ENCODE measurements at regions not wholly inside any gene's neighbourhood (a gene's known extent, or its start where the extent isn't known, plus 50 kb on each side); places are given as distances from the start of the nearest gene placed in this dataset.

GRCh38 chr18:76757335-76757734 lies 65.0 kb upstream of the ZNF236 start:
- no peak overlapping the region for H3K27ac ChIP-seq (ENCODE audit: insufficient read depth, low read length)
- H3K9me3 ChIP-seq (ENCODE audit: control insufficient read depth, insufficient read depth, low read length): no peaks in the 10 kb centered on the region
- TF ChIP-seq NFE2L2 (IDR thresholded peaks at IDR 0.05; ENCODE audit: low read depth, low read length) (no peak), SMC3 (IDR thresholded peaks at IDR 0.05; ENCODE audit: low read depth, low read length) (no peak), USF2 (IDR thresholded peaks at IDR 0.05; ENCODE audit: low read depth, low read length) (no peak), FOS (IDR thresholded peaks at IDR 0.05; ENCODE audit: low read depth, low read length) (no peak), BHLHE40 (IDR thresholded peaks at IDR 0.05; ENCODE audit: low read depth, low read length) (no peak), RAD21 (IDR thresholded peaks at IDR 0.05; ENCODE audit: low read length) (no peak), POLR2A (IDR thresholded peaks at IDR 0.05; ENCODE audit: low read depth, low read length) (no peak), CHD1 (IDR thresholded peaks at IDR 0.05; ENCODE audit: low read depth, low read length) (no peak), CTCF (conservative IDR thresholded peaks at IDR 0.05; ENCODE audit: low read depth, low read length) (no peak)
- no peak overlapping the region for H4K91ac ChIP-seq (ENCODE audit: insufficient read depth, low read depth, low read length)
- no peak overlapping the region for H3K14ac ChIP-seq (replicated peaks; ENCODE audit: low read depth, low read length)
- no peak overlapping the region for H2AK5ac ChIP-seq (ENCODE audit: low read depth, low read length)
- dilution Hi-C loops (cut with HindIII; ENCODE audit: low sequenced_read_pairs, unreplicated experiment): no loop called here
- no peak overlapping the region for H3K4ac ChIP-seq (ENCODE audit: low read depth, low read length)
- no peak overlapping the region for H2AFZ ChIP-seq (replicated peaks; ENCODE audit: low read length, poor library complexity)
- intact Hi-C loops (cut with micrococcal nuclease): no loop called here
- no peaks in the 10 kb centered on the region for H3K36me3 ChIP-seq (ENCODE audit: control insufficient read depth, insufficient read depth, low read length)
- no peak overlapping the region for H3K56ac ChIP-seq (ENCODE audit: extremely low read depth, insufficient read depth, low read length)
- DNase-seq (no peak), ATAC-seq (ENCODE audit: low read depth) (no peak)
- H3K27me3 ChIP-seq (ENCODE audit: control insufficient read depth, insufficient read depth, low read length): no peaks in the 10 kb centered on the region; the same call in 1 of the 2 replicates
- H3K4me3 ChIP-seq (ENCODE audit: insufficient read depth, low read depth, low read length): no peak overlapping the region
- H3K18ac ChIP-seq (ENCODE audit: low read depth, low read length): no peak overlapping the region
- H4K8ac ChIP-seq (ENCODE audit: low read depth in 2 of 2, low read length in 2 of 2): no peak overlapping the region
- H4K5ac ChIP-seq (ENCODE audit: low read depth, low read length): no peak overlapping the region
- no peak overlapping the region for H3K23ac ChIP-seq (ENCODE audit: low read depth, low read length)
- H2BK20ac ChIP-seq (ENCODE audit: low read depth, low read length): no peak overlapping the region
- ChIA-PET CTCF (no interaction called here), POLR2A (ENCODE audit: unreplicated experiment) (interaction anchor here (0.5 kb wide), 1 partner anchor 65 kb away, joined by 4 read pairs; the partner anchor contains the start of gene ZNF236)
- BruUV-seq (replicated peaks): no TSS peak
- no peak overlapping the region for H2AK9ac ChIP-seq (replicated peaks; ENCODE audit: low read depth, low read length, poor library complexity)
- in situ Hi-C loops (cut with MboI; ENCODE audit: low sequenced_read_pairs): no loop called here
- H2BK5ac ChIP-seq (ENCODE audit: low read depth, low read length, poor library complexity, severe bottlenecking): no peak overlapping the region
- H3K79me1 ChIP-seq (ENCODE audit: low read depth in 1 of 2, low read length in 2 of 2): no peaks in the 10 kb centered on the region
- no peaks in the 10 kb centered on the region for H3K9me1 ChIP-seq (ENCODE audit: insufficient read depth, low read length)
- no peak overlapping the region for H2BK15ac ChIP-seq (ENCODE audit: low read depth, low read length)
- H3K4me1 ChIP-seq (ENCODE audit: control insufficient read depth, insufficient read depth, low read length): no peaks in the 10 kb centered on the region
- no peaks in the 10 kb centered on the region for H4K20me1 ChIP-seq (ENCODE audit: insufficient read depth, low read length)
- H2BK120ac ChIP-seq (ENCODE audit: low read depth, low read length): no peak overlapping the region
- H3K9ac ChIP-seq (ENCODE audit: low read depth, low read length): no peak overlapping the region
- H3K4me2 ChIP-seq (ENCODE audit: low read depth, low read length): no peak overlapping the region
- WGBS, 2 experiments (ENCODE audit: extremely low coverage in 2 of 2, insufficient read length in 1 of 2): 22% methylated on average over 10 of the region's 15 CpGs; no CpG with 5 or more reads in 1 of the 2 experiments

Data from IMR-90 (cell line).